ENCODE measurements at regions not wholly inside any gene's neighbourhood (a gene's known extent, or its start where the extent isn't known, plus 50 kb on each side); places are given as distances from the start of the nearest gene placed in this dataset.

- no peak overlapping the region for H3K4me3 ChIP-seq (ENCODE audit: severe bottlenecking)
- no peaks in the 10 kb centered on the region for H3K4me1 ChIP-seq (ENCODE audit: insufficient read depth, poor library complexity, severe bottlenecking)
- no peak overlapping the region for H3K27ac ChIP-seq (ENCODE audit: poor library complexity, severe bottlenecking)
- H3K9me3 ChIP-seq (ENCODE audit: severe bottlenecking): no peaks in the 10 kb centered on the region
- no peaks in the 10 kb centered on the region for H3K36me3 ChIP-seq (ENCODE audit: low read depth)
- no peak for TF ChIP-seq CTCF (IDR thresholded peaks at IDR 0.05; ENCODE audit: poor library complexity, severe bottlenecking)
- no peaks in the 10 kb centered on the region for H3K27me3 ChIP-seq (ENCODE audit: insufficient read depth, poor library complexity, severe bottlenecking)
- no peak for DNase-seq (ENCODE audit: low spot score)
- ATAC-seq (ENCODE audit: low read depth): no peak
Measured at GRCh38 chr3:72262736-72263135, 477.8 kb upstream of the PROK2 start.

DNA sequence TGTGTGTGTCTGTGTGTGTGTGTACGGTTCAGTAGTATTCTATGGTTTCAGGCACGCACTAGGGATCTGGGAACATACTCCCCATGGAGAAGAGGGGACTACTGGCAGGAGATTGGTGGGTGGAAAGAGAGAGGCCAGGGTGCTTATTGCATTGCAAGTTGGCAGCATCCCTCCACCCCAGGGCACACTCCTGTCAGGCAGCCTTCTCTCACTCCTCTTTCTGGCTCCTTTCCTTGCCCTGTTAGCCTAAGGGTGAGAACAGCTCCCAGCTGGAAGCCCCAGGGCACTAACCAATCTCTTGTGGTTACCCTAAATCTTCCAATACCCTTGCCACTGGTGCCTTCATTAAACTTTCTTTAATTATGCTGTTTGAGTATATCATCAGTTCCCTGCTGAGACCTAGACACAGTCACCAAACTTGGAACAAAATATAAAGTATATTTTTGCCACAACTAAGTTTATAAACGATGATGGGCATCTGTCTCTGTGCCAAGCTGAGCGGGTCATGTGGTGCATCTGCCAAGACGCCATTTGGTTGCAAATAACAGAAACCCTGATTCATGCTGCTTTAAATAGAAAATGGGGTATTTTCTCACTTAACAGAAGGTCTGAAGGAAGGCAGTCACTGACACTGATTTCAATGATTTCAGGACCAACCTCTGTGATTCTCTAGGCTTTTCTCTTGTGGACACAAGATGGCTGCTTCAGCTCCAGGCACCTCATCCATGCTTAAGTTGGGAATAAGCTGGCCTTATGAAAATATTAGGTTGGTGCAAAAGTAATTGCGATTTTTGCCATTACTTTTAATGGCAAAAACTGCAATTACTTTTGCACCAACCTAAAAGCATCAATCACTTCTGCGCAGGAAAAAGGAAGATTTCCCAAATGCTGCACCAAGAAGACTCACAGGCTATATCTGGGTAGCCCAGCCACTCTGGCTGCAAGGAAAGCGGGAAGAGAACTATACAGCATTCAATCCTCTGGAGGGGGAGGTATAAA is 476.9 kb upstream of the PROK2 start:
- Histone ChIP-seq H3K9me3 (ENCODE audit: severe bottlenecking) (no peaks in the 10 kb centered on the region), H3K4me3 (ENCODE audit: severe bottlenecking) (no peak overlapping the region), H3K36me3 (ENCODE audit: low read depth) (no peaks in the 10 kb centered on the region), H3K4me1 (ENCODE audit: insufficient read depth, poor library complexity, severe bottlenecking) (no peaks in the 10 kb centered on the region), H3K27ac (ENCODE audit: poor library complexity, severe bottlenecking) (no peak overlapping the region), H3K27me3 (ENCODE audit: insufficient read depth, poor library complexity, severe bottlenecking) (no peaks in the 10 kb centered on the region)
- DNase-seq (ENCODE audit: low spot score) (no peak), ATAC-seq (ENCODE audit: low read depth) (no peak)
- no peak for TF ChIP-seq CTCF (IDR thresholded peaks at IDR 0.05; ENCODE audit: poor library complexity, severe bottlenecking)

DNA sequence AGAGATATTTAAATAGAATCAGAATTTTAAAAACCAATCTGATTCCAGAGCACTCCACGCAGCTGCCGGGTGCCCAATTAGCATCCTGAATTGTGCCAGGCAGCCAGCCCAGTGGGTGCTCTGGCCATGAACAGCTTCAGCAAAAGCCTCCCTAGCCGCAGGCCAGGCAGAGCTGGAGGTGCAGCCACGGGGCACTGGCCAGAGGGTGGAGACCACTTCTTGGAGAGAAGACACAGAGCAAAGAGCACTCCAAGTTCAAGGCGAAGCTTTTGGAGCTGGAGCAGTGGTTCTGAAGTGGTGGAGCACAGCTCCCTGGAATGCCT is 475.6 kb upstream of the PROK2 start:
- no peak for DNase-seq (ENCODE audit: low spot score)
- ATAC-seq (ENCODE audit: low read depth): no peak
- no peak overlapping the region for H3K4me3 ChIP-seq (ENCODE audit: severe bottlenecking)

DNA sequence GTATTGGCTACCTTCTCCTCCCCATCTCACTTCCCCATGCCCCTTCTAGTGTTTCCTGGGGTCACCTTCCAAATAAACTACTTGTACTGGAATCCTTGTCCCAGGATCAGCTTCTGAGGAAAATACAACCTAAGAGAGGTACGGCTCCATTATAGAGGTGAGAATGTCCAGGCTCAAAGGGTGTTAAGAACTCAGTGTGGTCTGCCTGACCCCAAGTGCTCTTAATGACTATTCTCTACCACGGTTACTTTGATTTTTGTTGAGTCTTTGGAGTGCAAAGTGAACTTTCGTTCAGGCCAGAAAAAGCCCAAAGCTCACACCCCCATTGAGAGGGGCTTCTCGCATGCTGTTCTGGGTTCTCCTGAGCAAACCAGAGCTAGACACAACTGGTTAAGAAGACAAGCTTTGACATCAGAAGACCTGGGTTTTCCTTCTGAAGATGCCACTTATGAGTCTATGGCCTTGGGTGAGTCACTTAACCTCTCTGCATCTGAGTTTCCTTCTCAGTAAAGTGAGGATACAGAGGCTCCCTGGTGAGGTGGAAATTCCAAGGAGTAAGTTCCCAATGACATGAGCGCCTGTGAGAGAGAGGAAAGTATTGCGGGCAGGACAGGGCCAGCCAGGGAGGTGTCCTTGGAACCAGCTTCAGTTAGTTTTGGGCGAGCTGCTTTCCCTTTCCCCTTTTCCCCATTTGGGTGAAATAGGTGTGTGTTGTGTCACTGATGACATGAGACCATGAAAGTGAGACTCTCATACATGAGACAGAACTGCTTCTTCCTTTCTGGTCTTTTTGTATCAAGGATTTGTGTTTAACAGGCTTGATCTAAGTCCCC is 475.0 kb upstream of the PROK2 start:
- no peak for ATAC-seq (ENCODE audit: low read depth)

More for the DNA sequence above, 475.6 kb upstream of the PROK2 start:
- no peaks in the 10 kb centered on the region for H3K36me3 ChIP-seq (ENCODE audit: low read depth)
- TF ChIP-seq CTCF (IDR thresholded peaks at IDR 0.05; ENCODE audit: poor library complexity, severe bottlenecking): no peak
- H3K27ac ChIP-seq (ENCODE audit: poor library complexity, severe bottlenecking): no peak overlapping the region
- H3K9me3 ChIP-seq (ENCODE audit: severe bottlenecking): no peaks in the 10 kb centered on the region
- H3K27me3 ChIP-seq (ENCODE audit: insufficient read depth, poor library complexity, severe bottlenecking): no peaks in the 10 kb centered on the region
- peaks cover 9% of the 10 kb centered on the region for H3K4me1 ChIP-seq (ENCODE audit: insufficient read depth, poor library complexity, severe bottlenecking)

More for the DNA sequence above, 475.0 kb upstream of the PROK2 start:
- no peak for DNase-seq (ENCODE audit: low spot score)
- Histone ChIP-seq H3K4me3 (ENCODE audit: severe bottlenecking) (no peak overlapping the region), H3K9me3 (ENCODE audit: severe bottlenecking) (no peaks in the 10 kb centered on the region), H3K27ac (ENCODE audit: poor library complexity, severe bottlenecking) (no peak overlapping the region), H3K36me3 (ENCODE audit: low read depth) (no peaks in the 10 kb centered on the region), H3K4me1 (ENCODE audit: insufficient read depth, poor library complexity, severe bottlenecking) (peaks cover 9% of the 10 kb centered on the region), H3K27me3 (ENCODE audit: insufficient read depth, poor library complexity, severe bottlenecking) (no peaks in the 10 kb centered on the region)
- TF ChIP-seq CTCF (IDR thresholded peaks at IDR 0.05; ENCODE audit: poor library complexity, severe bottlenecking): no peak
